HG02938 (cell line): ENCODE measurements at regions not wholly inside any gene's neighbourhood (a gene's known extent, or its start where the extent isn't known, plus 50 kb on each side); places are given as distances from the start of the nearest gene placed in this dataset.

Experiments
- ATAC-seq: cut with Tn5 transposase; IDR thresholded peaks from one replicate; pipeline ENCODE4 v1.9.1; 2021; ENCODE audit warnings: mild to moderate bottlenecking, moderate library complexity; ENCODE audit not compliant: unreplicated experiment

DNA sequence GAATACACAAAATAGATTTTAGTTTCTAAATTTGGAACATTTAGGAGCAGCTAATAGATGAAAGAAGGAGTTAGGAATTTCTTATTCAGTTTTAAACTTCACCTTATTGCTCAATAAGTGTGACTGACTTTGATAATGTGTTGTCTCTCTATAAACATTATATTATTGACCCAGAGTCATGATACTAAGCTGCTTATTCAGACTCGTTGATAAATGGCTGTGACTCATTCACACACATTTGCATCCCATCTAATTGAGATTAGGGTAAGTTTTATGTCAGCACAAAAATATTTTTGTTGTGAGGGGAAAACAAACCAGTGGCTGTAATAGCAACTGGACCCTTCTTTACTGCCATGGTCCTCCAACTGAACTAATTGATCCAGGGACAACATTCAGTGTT is 137.6 kb downstream of the GOLIM4 start:
- no peak for ATAC-seq

GRCh38 chr3:167952969-167953368 is 142.8 kb downstream of the GOLIM4 start:
- ATAC-seq, result no peak

- ATAC-seq, result no peak
These were observed 145.5 kb downstream of the GOLIM4 start for GRCh38 chr3:167950212-167950611.

GRCh38 chr3:167941234-167941995 is 154.3 kb downstream of the GOLIM4 start:
- no peak for ATAC-seq

GRCh38 chr3:167940241-167940640 is 155.5 kb downstream of the GOLIM4 start:
- no peak for ATAC-seq

DNA sequence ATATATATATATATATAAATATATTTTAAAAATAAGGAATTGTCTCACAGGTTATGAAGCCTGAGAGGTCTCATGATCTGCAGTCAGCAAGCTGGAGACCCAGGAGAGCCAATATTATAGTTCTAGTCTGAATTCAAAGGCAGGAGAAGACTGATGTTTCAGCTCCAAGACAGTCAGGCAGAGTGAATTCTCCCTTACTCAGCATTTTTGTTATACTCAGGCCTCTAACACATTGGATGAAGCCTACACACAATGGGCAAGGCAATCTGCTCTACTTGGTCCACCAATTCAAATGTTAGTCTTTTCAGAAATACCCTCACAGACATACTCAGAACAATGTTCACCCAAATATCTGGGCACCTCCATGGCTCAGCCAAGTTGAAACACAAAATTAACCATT is 157.2 kb downstream of the GOLIM4 start:
- no peak for ATAC-seq

DNA sequence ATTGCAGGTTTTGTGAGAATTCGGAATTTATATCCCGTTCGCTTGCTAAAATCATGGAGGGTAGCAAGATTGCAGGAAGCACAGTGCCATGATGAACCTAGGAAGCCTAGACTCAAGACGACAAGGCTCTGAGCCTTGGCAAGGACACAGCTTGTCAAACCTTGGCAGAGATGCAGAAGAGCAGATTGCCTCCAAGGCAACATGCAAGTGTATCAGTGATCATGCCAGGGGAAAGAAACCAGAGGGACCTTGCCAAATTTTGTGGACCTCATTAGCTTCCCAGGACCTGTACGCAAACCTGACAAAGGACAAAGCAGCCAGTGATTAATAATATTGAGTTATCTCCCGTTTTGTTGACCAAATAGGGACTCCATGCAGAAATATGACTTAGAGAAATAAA is 159.7 kb downstream of the GOLIM4 start:
- ATAC-seq, result no peak

- ATAC-seq, result no peak
These were observed 165.3 kb downstream of the GOLIM4 start for GRCh38 chr3:167930453-167930852.

DNA sequence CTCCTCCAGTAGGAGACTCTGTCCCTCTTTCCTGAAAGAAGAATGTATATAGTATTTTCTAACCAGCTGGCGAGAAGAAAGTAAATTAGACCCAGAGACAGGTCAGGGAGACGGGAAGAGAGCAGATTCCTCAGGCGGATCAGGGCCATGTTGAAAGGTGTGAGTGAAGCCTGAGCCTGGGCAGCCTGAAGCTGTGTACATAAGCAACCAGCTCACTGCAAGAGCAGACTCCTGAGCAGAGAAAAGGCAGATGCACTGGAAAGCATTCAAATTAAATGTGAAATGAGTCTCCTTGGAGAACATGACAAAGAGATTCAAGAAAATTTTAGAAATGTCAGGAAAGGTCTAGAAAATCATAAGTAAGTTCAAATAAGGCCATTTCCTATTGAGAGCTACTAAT is 165.8 kb downstream of the GOLIM4 start:
- ATAC-seq, result no peak

DNA sequence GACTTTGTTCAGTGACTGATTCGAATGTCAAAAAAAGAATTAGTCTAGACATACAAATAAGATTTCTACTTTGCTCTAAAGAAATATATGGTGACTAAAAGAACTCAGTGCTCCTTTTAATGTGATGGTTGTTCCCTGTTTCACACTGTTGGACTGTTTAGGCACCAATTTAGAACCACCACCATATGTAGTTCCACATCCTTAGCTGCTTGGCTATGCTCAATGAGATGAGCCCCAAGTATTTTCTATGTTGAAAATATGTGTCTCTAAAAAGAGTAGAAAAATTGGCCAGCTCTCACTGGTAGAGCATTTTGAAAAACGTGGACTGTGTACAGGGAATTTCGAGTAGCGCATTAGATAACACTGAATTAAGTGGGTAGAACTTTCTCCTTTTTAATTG is 167.3 kb downstream of the GOLIM4 start:
- ATAC-seq, result no peak

DNA sequence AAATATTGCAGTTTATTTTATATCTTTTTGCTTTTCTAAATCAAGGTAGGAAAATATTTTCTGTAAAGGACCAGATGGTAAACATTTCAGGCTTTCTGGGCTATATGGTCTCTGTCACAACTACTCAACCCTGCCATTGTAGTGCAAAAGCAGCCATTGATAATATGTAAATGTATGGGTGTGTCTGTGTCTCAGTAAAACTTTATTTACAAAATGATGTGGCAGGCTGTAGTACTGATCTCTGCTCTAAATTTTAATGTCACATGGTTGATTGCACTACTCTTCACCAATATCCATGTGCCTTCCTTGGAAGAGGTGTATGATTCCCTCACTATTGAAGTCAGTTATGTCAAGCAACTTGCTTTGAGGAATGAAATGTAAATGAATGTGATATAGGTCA is 175.0 kb downstream of the GOLIM4 start:
- ATAC-seq, result no peak

DNA sequence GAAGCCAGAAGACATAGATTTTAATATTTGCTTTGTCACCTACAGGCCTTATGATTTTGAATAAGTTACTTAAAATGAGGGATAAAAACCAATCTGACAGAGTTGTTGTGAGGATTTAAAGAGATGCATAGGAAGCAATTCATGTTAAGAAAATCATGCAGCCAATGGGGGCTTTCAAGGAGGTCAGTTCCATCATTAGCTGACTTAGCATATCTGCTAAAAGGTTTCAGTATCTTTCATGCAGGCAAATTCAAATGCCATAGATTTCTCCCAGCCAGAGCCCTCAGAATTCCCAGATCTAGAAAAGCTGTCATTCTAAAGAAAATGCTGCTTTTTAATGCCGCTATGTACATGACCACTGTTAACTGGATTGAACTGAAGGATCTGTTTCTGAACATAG is 176.1 kb downstream of the GOLIM4 start:
- ATAC-seq, result no peak

- ATAC-seq, result no peak
These were observed 177.0 kb downstream of the GOLIM4 start for GRCh38 chr3:167918686-167919085.

DNA sequence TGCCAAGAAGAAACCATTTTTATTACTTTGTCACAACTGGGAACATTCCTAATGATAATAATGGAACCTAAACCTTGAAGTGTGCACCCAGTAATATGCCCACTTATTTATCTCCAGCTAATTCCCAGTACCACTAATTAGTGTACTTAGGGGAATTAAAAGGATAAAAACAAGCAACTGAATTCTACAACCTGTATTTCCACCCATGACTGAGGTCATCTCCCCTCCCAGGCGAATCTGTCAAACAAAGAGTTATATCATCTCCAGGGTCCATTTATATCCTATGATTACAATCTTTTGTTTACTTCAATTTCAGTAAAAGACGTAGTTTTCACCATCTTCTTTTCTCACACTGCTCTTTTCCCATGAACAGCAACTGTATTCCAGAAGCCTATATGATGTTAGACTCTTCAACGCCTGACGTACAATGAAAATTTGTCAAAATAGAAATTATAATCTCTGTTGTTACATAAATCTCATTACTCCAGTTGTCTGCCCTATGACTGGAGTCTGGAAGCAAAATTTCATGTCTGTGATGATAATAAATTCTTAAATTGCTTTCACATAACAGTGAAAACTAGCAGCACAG is 177.6 kb downstream of the GOLIM4 start:
- no peak for ATAC-seq

DNA sequence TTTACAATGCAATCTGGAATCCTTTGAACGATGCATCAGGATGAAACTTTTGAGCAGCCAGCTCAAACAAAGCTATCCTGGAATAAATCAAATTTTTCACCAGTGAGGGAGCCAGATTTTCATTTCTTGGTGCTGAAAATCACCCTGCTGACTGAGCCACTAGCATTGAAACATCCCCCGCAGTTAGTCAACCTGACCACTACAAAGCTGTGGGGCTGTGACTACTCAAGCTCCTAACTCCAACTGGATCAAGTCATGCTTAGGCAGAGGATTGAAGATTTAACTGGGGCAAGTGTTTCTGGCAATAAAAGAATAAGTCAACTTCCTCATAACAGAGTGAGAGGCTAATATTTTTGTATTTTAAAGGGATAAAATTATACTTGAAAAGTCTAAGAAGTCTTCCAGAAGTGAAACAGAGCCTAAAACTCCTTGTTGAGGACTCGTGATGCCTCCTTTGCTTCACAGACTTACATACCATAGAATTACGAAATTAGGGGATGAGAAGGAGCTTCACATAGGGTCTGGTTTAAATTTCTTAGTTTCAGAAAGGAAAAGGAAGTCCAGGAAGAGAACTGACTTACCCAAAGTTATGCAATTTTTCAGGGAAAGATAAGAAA is 177.8 kb downstream of the SERPINI1 start:
- ATAC-seq, result no peak

DNA sequence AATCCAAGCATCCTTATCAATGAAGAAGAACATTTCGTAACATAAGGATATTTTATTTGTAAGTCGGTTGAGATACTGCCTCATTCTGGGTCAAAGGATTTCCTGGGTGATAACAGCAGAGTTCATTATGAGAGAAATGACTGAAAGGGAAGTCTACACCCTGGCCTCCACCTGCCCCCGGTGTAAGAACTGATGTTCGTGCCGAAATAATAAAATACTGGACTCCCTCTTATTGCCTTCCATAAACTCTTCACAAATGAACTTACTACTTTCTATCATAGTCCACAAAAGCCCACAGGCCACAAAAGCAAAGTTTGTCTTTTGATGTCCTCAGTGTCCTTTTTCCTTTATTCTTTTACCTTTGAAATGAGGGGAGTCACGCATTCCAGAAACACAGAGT is 174.4 kb downstream of the SERPINI1 start:
- ATAC-seq, result no peak

- no peak for ATAC-seq
These were observed 174.0 kb downstream of the SERPINI1 start for GRCh38 chr3:167909504-167909896.

- ATAC-seq, result no peak
These were observed 173.4 kb downstream of the SERPINI1 start for GRCh38 chr3:167908746-167909503.

GRCh38 chr3:167908221-167908620 is 172.7 kb downstream of the SERPINI1 start:
- ATAC-seq, result no peak

DNA sequence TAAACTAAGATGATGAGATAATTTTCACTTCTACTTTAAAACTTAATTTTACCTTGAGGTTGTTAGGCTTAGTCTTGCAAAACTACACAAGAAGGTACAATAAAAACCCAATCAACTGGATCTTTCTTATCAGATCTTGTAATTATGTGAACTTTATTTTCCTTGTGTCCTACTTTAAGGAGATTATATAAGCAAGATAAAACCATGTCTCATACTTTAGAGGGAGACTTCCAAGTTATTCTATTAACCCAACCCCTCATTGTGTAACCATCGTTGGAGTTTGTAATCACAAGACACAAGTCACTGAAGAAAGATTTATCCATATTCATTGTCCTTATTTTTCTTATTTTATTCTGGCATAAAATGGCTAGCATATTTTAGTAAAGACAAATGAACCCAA is 165.6 kb downstream of the SERPINI1 start:
- ATAC-seq, result no peak

GRCh38 chr3:167899093-167899492 is 163.6 kb downstream of the SERPINI1 start:
- no peak for ATAC-seq

DNA sequence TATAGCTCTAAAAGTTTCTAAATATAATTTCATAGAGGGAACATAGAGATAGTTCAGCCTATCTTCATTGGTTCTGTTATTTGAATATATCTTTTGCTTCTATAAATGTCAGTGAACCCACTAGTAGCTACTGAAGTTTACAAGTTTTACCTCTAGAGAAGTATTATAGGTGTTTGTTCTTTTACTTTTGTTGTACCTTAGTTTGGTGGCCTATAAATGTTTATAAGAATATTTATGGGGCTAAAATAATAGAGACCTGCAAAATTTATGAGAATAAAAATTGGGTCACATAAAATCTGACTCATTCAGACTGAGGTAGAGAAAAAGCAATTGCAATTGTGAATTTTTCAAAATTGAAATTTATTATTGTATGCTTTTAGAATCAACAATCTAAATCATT is 162.6 kb downstream of the SERPINI1 start:
- no peak for ATAC-seq
